ENCODE measurements at regions not wholly inside any gene's neighbourhood (a gene's known extent, or its start where the extent isn't known, plus 50 kb on each side); places are given as distances from the start of the nearest gene placed in this dataset.

DNA sequence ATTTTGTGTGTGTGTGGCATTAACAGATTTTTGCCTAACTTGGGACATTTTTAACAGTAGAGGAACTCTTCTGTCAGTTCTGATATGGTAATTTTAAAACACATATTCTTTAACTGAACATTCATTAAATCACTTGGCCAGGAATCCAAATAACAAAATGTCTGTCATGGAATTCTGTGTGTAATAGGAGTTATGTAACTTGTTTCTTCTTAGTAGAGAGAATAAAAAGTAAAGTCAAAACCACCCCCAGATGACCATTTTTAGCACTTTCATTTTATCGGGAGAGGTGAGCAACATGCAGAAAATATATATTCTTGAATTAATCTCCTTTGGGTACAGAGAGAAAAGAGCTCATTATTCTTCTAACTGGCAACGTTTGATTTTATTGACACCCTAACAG, 1740.3 kb downstream of the STIM2 start:
- FAIRE-seq (no peak), DNase-seq (ENCODE audit: insufficient read length, low spot score) (no peak)
- TF ChIP-seq, protein P1, sequence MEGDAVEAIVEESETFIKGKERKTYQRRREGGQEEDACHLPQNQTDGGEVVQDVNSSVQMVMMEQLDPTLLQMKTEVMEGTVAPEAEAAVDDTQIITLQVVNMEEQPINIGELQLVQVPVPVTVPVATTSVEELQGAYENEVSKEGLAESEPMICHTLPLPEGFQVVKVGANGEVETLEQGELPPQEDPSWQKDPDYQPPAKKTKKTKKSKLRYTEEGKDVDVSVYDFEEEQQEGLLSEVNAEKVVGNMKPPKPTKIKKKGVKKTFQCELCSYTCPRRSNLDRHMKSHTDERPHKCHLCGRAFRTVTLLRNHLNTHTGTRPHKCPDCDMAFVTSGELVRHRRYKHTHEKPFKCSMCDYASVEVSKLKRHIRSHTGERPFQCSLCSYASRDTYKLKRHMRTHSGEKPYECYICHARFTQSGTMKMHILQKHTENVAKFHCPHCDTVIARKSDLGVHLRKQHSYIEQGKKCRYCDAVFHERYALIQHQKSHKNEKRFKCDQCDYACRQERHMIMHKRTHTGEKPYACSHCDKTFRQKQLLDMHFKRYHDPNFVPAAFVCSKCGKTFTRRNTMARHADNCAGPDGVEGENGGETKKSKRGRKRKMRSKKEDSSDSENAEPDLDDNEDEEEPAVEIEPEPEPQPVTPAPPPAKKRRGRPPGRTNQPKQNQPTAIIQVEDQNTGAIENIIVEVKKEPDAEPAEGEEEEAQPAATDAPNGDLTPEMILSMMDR (IDR thresholded peaks at IDR 0.05; ENCODE audit: insufficient read depth, missing control alignments) = no peak

DNA sequence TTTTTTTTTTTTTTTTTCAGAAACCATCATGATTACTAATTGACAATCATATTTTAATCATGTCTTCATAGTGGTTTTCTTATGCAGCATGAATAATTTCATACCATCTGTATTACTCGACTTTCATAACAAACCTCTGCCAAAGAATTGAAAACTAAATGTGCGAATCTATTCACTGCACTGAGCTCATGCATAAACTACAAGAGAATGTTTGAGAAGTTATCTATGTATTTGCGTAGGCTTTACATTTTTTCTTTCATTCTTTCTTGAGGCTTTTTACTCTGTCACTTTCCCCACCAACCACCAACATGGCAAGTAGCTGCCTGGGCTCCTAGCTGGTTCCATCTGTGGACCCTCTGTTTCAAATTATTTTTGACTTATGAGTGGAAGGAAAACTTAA, 1761.0 kb downstream of the STIM2 start:
- FAIRE-seq (no peak), DNase-seq (ENCODE audit: insufficient read length, low spot score) (no peak)
- TF ChIP-seq, protein P1 (IDR thresholded peaks at IDR 0.05; ENCODE audit: insufficient read depth, missing control alignments) = no peak

DNA sequence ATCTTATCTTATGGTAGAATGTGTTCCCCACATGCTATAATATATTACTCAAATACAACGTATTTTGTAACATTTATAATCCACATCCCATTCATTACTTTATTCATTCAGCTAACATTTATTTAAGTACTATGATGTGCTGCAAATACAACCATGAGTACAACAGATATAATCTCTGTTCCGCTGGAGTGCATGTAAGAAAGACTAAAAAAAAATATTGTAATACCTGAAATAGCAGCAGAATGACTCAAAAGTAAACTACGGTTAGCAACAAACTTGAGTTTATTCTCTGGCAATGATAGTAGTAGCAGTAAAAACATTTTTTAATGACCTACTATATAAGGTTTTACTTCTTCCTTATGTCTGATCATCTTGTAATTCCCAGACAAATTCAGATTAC, 1776.3 kb downstream of the STIM2 start:
- TF ChIP-seq, protein P1 (IDR thresholded peaks at IDR 0.05; ENCODE audit: insufficient read depth, missing control alignments) = no peak
- DNase-seq (ENCODE audit: insufficient read length, low spot score) = no peak
- no peak for FAIRE-seq

DNA sequence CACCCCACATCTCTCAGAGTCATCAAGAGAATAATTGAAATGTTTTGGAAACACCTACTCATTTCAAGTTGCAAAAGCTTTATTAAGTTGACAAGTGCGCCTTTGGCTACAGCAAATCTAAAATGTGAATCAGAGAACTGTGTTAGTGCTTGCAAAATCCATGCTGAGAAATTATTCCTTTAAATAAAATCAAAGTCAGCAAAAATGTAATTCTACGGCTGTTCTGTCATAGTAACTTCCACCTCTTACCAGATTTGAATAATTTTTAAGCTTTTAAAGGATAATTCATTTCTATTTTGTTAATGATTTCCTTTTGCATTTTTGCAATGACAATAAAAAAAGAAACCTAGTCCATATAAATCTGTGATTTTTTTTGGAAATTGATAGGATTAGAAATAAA, 1779.1 kb downstream of the STIM2 start:
- DNase-seq (ENCODE audit: insufficient read length, low spot score) (no peak), FAIRE-seq (no peak)
- TF ChIP-seq, protein P1 (IDR thresholded peaks at IDR 0.05; ENCODE audit: insufficient read depth, missing control alignments) = no peak

DNA sequence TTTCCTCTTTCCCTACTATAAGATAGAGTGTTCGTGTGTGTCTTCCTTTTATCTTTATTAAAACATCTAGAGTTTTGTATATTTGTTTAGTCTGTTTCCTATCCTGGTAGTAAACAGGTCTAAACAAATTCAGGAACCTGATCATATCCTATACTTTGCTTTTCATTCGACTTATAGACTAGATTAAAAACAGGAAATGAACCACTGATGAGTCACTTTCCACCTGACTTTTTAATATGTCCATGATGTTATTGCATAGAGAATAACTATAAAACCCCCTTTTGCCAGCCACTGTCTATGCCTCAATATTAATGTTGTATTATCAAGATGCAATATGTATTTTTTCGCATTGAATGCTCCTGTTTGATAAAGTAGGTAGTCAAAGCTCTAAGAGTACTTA, 1794.0 kb downstream of the STIM2 start:
- TF ChIP-seq, protein P1 (IDR thresholded peaks at IDR 0.05; ENCODE audit: insufficient read depth, missing control alignments) = no peak
- FAIRE-seq (no peak), DNase-seq (ENCODE audit: insufficient read length, low spot score) (no peak)

DNA sequence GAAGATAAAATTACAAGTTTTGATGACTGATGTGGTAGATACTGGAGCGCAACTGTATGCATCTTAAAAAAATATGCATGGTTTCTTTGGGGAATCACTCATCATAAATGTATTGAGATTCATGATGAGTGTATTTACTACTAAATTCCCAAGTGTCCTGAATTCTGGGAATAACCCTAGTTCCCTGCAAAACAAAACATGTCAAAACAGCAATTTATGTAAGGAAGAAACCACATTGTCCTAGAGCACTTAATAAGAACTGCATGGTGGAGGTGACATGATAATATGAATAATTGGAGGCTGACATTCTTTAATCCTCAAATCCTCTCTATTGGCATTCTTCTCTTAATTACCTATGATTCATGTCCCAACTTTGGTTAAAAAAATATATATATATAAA, 1804.7 kb downstream of the STIM2 start:
- no peak for DNase-seq (ENCODE audit: insufficient read length, low spot score)
- no peak for FAIRE-seq
- TF ChIP-seq, protein P1 (IDR thresholded peaks at IDR 0.05; ENCODE audit: insufficient read depth, missing control alignments) = no peak

DNA sequence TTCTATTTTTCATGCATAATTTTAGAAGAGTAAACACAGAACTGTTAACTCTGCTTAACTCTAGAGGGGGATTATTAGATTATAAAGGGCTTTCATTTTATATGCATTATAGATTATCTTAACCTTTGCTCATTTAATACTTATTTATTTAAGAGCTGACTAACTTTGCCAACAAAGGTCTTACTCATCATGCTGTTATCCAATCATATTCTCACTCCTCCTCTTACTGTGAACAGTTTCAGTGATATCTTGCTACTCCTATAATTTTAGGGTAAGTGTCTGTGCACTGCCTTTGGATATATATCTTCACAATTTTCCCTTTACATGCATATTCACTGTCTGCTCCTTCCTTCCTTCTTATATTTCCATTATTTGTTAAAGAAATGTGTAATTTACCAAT, 1814.9 kb downstream of the STIM2 start:
- no peak for DNase-seq (ENCODE audit: insufficient read length, low spot score)
- no peak for FAIRE-seq
- TF ChIP-seq, protein P1 (IDR thresholded peaks at IDR 0.05; ENCODE audit: insufficient read depth, missing control alignments) = no peak
